ENCODE measurements at regions not wholly inside any gene's neighbourhood (a gene's known extent, or its start where the extent isn't known, plus 50 kb on each side); places are given as distances from the start of the nearest gene placed in this dataset.

GRCh38 chr2:126437016-126437415 lies 218.9 kb upstream of the GYPC start:
- DNase-seq (no peak), ATAC-seq (ENCODE audit: low read depth) (no peak)
- H3K4me2 ChIP-seq (replicated peaks; ENCODE audit: low read depth, low read length, poor library complexity, severe bottlenecking) = no peak overlapping the region
- H4K20me1 ChIP-seq (ENCODE audit: control insufficient read depth, insufficient read depth, low read length, poor library complexity, severe bottlenecking) = no peaks in the 10 kb centered on the region
- H3K27me3 ChIP-seq (replicated peaks in 1 of 4; ENCODE audit: control extremely low read depth in 1 of 4, control insufficient read depth in 3 of 4, insufficient read depth in 4 of 4, low read length in 3 of 4) = no peaks in the 10 kb centered on the region
- H3K4me1 ChIP-seq (ENCODE audit: control insufficient read depth in 2 of 2, insufficient read depth in 2 of 2, low read length in 2 of 2) = no peaks in the 10 kb centered on the region
- ChIA-PET POLR2A (no interaction called here), CTCF (no interaction called here)
- no peak overlapping the region for H3K9ac ChIP-seq (ENCODE audit: low read length)
- H3K36me3 ChIP-seq (replicated peaks in 1 of 2; ENCODE audit: control extremely low read depth in 1 of 2, control insufficient read depth in 1 of 2, extremely low read depth in 1 of 2, insufficient read depth in 2 of 2, low read length in 1 of 2) = no peaks in the 10 kb centered on the region
- no peaks in the 10 kb centered on the region for H3K9me3 Mint-ChIP-seq (ENCODE audit: insufficient read depth)
- H3K4me3 ChIP-seq (ENCODE audit: control extremely low read depth in 1 of 5, extremely low read depth in 1 of 5, insufficient read depth in 1 of 5, low read depth in 2 of 5, low read length in 4 of 5) = no peak overlapping the region
- H3K27ac ChIP-seq (ENCODE audit: low read length in 2 of 2) = no peak overlapping the region
- H2AFZ ChIP-seq (ENCODE audit: insufficient read depth, low read depth, low read length, poor library complexity, severe bottlenecking) = no peak overlapping the region
- H3K9me3 ChIP-seq (ENCODE audit: control extremely low read depth in 1 of 3, control insufficient read depth in 2 of 3, insufficient read depth in 1 of 3, low read length in 2 of 3) = no peaks in the 10 kb centered on the region
- TF ChIP-seq CTCF (IDR thresholded peaks at IDR 0.05) (no peak), EZH2 (IDR thresholded peaks at IDR 0.05; ENCODE audit: borderline replicate concordance, insufficient read depth, low read depth, low read length, poor library complexity, severe bottlenecking) (no peak)
- no peaks in the 10 kb centered on the region for H3K79me2 ChIP-seq (ENCODE audit: control insufficient read depth, insufficient read depth, low read length)
- no peaks in the 10 kb centered on the region for H3K27me3 Mint-ChIP-seq
- no peaks in the 10 kb centered on the region for H3K4me1 Mint-ChIP-seq
- 95% methylated on average over 4 of the region's 6 CpGs for WGBS (ENCODE audit: insufficient coverage)
- no peak overlapping the region for H3K4me3 Mint-ChIP-seq
- H3K27ac Mint-ChIP-seq = no peak overlapping the region
- intact Hi-C loops (cut with micrococcal nuclease) = no loop called here

DNA sequence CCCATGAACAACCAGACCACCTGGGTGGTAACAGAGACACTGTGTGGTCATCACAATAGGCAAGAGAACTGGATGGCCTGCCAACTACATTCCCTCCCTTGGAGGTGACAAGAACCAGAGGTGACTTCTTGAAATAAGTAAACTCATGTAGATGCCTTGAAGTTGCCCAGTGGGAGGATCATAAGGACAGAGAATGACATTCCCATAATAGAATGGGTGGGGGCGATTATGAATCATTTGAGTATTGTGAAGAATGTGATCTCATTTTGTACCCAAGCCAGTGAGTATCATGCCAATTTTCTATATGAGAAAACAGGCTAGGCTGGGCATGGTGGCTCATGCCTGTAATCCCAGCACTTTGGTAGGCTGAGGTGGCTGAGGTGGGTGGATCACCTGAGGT lies 211.4 kb upstream of the GYPC start:
- Mint-ChIP-seq H3K4me3 (no peak overlapping the region), H3K4me1 (no peaks in the 10 kb centered on the region), H3K27ac (no peak overlapping the region), H3K27me3 (peaks cover 4% of the 10 kb centered on the region), H3K9me3 (ENCODE audit: insufficient read depth) (no peaks in the 10 kb centered on the region)
- Histone ChIP-seq H3K27ac (ENCODE audit: low read length in 2 of 2) (no peak overlapping the region), H2AFZ (ENCODE audit: insufficient read depth, low read depth, low read length, poor library complexity, severe bottlenecking) (no peak overlapping the region), H3K4me2 (replicated peaks; ENCODE audit: low read depth, low read length, poor library complexity, severe bottlenecking) (no peak overlapping the region), H3K27me3 (replicated peaks in 1 of 4; ENCODE audit: control extremely low read depth in 1 of 4, control insufficient read depth in 3 of 4, insufficient read depth in 4 of 4, low read length in 3 of 4) (no peaks in the 10 kb centered on the region), H3K9me3 (ENCODE audit: control extremely low read depth in 1 of 3, control insufficient read depth in 2 of 3, insufficient read depth in 1 of 3, low read length in 2 of 3) (peaks cover 0 to 4% (median 0%) of the 10 kb centered on the region in 3 donors), H3K36me3 (replicated peaks in 1 of 2; ENCODE audit: control extremely low read depth in 1 of 2, control insufficient read depth in 1 of 2, extremely low read depth in 1 of 2, insufficient read depth in 2 of 2, low read length in 1 of 2) (no peaks in the 10 kb centered on the region), H3K4me1 (ENCODE audit: control insufficient read depth in 2 of 2, insufficient read depth in 2 of 2, low read length in 2 of 2) (no peaks in the 10 kb centered on the region), H3K79me2 (ENCODE audit: control insufficient read depth, insufficient read depth, low read length) (no peaks in the 10 kb centered on the region), H4K20me1 (ENCODE audit: control insufficient read depth, insufficient read depth, low read length, poor library complexity, severe bottlenecking) (no peaks in the 10 kb centered on the region), H3K4me3 (ENCODE audit: control extremely low read depth in 1 of 5, extremely low read depth in 1 of 5, insufficient read depth in 1 of 5, low read depth in 2 of 5, low read length in 4 of 5) (no peak overlapping the region), H3K9ac (ENCODE audit: low read length) (no peak overlapping the region)
- POLR2A ChIA-PET = no interaction called here
- no peak for TF ChIP-seq EZH2 (IDR thresholded peaks at IDR 0.05; ENCODE audit: borderline replicate concordance, insufficient read depth, low read depth, low read length, poor library complexity, severe bottlenecking)
- no peak for TF ChIP-seq CTCF (IDR thresholded peaks at IDR 0.05)
- ATAC-seq (ENCODE audit: low read depth) (no peak), DNase-seq (no peak)
- intact Hi-C loops (cut with micrococcal nuclease) = no loop called here
- CTCF ChIA-PET = no interaction called here
- 88% methylated on average over 1 of the region's 1 CpG for WGBS (ENCODE audit: insufficient coverage)
